NCI-H146 treated with DMSO at 0.1 percent for 48 hours (cell line): ENCODE measurements at regions not wholly inside any gene's neighbourhood (a gene's known extent, or its start where the extent isn't known, plus 50 kb on each side); places are given as distances from the start of the nearest gene placed in this dataset.

Experiments used
- DNase-seq: peaks from one replicate; lab custom pipeline; 2025; ENCODE audit not compliant: unreplicated experiment; lab: John Stamatoyannopoulos, UW

DNA sequence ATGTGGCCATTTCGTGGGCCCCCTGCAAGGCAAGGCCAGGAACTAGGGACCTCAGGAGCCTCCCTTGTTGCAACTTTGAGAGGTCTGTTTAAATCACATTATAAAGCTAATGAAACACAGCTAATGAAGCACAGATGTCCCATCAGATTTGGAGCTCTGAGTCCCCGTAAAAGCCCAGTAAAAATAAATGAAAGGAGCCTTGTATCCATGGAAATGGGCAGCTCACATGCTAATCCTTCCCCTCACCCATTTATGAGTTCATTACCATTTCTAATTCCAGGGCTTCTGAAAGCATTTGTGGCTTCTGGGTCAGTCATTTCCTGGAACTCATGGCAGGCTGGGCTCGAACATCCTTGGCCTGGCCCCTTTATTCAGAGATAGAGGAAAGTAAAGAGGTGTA is 274.8 kb downstream of the SS18 start:
- no peak for DNase-seq

DNA sequence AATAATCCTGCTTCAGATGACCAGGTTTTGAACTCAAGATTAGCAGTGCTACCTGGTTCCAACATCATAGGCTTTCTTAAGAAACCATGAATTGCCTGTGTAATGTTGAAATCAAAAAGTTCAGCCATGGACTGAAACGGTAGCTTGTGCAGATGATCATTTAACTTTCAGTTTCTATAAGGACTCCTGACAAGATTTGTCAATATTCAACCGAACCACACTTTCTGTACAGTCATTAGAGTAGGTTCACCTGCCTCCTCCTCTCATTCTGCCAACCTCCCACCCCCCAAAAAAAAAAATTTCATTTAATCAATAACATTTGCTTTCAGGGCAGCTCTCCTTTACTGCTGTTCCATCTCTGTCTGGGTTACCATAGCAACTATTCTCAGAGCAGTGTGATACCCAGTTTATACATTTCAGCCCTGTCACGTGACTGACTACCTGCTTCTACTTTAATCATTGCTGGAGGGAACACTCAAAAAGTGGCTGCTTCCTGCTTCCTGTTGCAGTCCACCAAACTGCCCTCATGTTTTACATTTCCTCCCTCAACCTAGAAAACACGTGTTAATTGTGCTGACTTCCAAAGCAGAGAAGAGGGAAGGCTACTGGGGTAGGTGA is 275.5 kb downstream of the SS18 start:
- no peak for DNase-seq

DNA sequence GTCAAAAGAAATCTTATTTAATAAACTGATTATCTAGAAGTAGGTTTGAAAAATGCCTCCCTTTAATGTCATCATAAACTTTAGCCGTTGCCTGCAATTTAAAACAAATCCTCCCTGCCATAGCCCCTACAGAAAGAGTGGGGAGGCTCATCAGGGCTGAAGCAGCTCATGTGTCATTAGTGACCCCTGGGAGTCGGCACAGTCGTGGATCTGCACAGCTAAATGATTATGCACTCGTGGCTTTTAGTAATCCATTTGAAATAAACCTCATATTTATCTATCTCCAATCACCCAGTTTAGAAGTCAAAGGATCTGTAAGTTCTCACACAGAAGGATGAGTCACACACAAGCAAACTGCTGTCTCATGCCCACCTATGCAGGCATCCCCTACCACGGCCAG is 277.3 kb downstream of the SS18 start:
- DNase-seq, result no peak

DNA sequence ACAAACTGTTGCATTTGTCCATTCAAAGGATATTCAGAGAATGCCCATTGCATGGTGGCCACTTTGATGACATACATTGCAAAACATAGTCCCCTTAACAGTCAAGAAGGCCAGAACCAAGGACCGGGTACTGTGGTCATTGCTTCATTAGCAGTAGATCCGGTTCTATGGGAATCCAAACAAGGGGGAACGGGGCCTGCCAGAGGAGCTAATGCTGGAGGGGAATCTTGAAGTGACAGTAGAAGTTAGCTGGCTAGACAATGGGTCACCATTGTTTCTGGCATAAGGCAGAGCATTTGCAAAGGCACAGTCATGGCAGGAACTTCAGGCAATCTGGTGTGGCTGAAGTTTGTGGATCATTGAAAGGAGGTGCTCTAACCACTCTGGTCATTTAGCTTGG is 279.7 kb downstream of the SS18 start:
- no peak for DNase-seq

DNA sequence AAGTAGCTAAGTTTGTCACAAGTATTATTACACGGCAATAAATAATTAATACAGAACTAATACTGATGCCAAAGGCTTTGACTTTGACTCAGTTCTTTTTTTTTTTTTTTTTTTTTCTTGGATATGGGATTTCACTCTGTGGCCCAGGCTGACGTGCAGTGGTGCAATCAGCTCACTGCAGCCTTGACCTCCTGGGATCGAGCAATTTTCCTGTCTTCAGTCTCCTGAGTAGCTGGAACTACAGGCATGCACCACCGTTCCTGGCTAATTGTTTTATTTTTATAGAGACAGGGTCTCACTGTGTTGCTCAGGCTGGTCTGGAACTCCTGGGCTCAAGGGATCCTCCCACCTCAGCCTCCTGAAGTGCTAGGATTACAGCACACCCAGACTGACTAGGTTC is 284.5 kb downstream of the SS18 start:
- DNase-seq, result no peak

DNA sequence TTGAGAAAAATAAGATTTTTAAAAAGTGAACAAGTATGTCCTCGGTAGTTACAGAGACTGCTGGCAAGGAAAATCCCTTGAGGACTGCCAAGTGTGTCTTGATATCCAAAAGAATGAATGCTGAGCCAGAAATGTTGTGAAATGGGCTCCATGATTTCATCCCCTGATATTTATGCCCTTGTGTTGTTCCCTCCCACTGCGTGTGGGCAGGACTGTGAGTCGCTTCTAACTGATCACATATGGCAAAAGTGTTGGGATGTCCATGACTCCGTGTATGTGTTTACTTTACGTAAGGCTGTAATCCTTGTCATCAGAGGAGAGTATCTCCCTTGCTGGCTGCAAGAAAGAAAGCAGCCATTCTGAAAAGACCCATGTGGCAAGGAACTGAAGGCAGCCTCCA is 285.1 kb downstream of the SS18 start:
- no peak for DNase-seq

DNA sequence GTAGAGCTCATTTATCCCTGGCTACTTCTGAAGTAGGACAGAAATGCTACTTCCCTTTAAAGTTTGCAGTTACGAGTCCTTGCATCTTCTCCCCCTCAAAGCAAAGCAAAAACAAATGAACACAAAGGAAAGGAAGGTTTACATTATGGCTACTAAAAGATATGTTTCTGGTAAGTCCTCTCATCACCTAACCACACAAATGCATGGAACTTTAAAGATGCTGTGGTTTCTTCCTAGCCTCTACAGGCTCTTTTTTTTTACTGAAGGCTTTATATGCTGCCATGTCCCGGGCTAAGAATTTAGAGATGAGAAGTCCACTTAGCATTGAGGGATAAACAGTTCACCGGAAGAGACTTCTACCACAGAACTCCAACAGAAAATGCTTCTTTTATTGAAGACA is 291.2 kb downstream of the SS18 start:
- no peak for DNase-seq

DNA sequence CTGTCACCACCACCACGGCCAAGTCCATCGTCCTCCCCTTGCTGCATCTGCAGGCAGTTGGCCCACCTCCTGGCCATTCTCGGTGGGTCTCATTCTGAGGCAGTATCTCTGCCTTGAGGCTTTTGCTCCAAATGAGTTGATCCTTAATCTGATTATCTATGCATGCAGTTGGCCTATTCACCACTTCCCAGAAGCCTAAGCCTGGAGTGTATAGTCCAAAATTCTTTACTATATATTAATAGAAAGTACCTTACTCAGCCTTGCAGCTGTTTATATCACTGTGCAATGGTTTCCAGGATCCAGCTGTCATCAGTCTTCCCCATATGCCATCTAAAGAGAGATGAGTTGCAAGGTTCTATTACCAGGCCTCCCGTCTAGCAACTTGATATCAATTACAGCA is 292.4 kb downstream of the SS18 start:
- DNase-seq, result no peak

DNA sequence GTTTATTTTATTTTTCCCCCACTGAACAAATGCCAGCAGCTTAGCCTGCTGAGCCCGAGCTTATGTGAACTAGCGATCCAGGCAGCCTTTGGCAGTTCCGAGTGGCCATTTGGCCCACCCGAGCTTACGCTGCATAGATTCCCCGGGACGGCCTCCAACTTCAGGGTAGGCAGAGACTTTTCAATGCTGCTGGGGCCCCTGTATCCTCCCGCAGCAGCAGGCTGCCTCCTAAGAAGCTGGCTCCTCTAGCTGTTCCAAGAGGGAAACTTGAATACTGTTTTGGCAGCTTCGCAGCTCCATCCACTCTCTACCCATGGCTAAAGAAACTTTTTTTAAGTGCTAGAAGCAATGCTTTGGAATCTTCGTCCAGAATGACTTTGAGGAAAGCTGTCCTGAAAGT is 295.2 kb downstream of the SS18 start:
- DNase-seq, result no peak

DNA sequence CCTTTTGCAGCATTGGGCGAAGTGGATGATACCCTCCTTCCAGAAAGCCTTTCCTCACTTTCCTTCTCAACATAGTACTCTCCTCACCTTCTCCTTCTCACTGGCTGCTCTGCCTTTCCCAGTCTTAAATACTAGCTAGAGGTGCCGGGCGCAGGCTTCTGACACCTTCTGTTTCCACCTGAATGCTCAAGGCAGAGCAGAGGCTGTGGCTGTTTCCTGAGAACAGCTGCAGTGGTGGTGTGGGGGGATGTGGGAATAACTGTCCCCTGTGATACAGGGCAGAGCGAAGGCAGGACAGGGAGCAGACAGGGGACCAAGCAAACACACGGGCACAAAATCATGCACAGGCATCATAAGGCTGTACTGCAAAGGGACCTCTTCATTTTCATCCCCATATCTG is 303.1 kb downstream of the SS18 start:
- DNase-seq, result no peak

DNA sequence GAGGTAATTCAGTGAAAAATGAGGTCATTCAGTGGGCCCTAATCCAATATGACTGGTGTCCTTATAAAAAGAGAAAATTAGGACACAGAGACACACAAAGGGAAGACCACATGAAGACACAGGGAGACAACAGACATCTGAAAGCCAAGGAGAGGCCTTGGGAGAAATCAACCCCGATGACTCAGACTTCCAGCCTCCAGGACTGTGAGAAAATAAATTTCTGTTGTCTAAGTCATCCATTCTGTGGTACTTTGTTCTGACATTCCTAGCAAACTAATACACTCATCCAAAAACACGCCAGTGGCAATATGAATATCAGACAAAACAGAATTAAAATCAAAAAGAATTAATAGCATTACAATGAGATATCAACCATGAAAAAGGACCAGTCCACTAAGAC is 303.7 kb downstream of the SS18 start:
- DNase-seq, result no peak

DNA sequence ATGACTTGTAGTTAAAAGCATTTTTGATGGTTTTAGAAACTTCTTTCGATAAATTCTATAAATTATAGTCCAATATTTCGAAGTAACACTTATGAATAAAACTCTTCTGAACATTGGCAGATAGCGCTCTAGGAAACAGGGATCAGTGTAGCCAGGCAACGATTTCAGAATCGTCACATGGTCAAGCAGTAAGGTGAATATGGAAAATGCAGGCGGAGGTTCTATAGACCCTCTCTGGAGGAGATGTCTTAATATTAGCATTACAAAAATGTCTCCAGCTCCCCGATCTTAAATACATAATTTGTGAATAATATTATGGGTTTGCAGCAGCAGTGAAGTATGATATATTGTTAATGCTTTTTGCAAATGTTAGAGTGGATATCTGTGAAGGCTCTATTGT is 310.3 kb downstream of the SS18 start:
- DNase-seq, result no peak

DNA sequence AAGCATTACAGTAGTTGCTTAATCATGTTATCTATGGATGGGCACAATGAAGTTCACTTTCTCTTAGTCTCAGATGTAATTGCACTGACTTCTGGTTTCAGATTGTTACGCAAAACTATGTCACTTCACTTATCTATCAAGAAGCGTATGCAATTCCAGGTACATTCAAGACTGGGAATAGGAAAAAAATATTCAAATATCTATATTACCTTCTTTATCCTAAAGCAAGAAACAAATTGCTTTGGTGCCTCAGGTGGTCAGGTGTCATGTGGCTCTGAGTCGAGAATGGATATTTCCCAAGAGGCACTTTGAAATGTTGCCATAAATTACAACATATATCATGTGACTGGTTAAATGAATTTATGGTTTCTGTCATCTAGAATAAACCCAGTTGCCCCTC is 318.6 kb downstream of the SS18 start:
- DNase-seq, result no peak

DNA sequence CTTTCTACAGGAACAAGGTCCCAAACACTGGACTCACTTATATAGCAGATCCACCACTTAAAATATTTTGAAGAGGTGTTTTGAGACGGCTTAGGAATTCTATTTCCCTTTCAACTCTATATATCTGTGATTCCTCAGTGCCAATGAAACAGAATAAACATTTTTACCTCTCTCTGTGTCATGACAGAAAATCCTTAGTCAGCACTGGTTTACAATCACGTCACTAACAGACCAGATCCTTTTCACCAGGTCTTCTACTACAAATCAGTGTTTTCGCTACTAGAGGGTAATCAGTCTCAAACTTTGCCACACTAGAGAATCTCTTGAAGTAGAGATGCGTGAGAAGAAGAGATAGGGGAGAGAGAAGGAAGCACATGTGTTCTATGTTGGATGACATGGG is 325.6 kb downstream of the SS18 start:
- no peak for DNase-seq

DNA sequence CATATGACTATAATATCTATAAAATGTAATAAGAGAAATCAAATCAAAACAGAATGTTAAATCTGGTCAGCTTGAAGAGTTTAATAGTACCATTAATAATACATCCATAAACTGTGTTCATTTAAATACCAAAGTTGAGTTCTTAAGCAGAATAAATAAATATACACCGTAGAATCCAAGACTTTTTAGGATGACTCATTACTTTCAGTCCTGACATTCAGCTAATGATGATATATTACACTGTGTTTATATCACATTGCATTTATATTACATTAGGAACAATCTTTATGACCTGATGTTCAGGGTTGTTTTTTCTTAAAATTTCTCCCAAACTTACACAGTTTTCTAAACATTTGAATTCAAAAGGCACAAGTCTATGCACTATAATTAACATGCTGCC is 331.3 kb downstream of the SS18 start:
- DNase-seq, result no peak

DNA sequence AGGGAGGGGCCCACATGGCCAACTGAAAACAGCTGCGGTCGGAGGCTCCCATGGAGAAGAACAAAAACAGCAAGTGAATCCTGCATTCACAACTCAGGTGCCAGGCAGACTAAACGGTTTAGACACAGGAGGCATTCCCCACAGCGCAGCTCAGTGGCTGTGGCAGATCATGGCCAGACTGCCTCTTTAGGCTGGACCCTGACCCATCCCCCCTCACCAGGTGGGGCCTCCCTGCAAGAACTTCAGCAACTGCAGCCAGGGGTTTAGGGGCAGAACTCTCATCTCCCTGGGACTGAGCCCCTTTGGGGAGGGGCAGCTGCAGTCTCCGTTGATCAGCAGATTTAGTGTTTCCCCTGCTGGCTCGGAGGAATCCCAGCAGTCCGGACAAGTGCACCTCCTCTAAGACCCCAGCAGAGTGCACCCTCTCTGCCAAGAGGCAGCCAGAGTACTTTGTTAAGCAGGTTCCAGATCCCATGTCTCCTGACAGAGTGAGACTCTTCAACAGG is 346.7 kb downstream of the SS18 start:
- DNase-seq, result no peak

DNA sequence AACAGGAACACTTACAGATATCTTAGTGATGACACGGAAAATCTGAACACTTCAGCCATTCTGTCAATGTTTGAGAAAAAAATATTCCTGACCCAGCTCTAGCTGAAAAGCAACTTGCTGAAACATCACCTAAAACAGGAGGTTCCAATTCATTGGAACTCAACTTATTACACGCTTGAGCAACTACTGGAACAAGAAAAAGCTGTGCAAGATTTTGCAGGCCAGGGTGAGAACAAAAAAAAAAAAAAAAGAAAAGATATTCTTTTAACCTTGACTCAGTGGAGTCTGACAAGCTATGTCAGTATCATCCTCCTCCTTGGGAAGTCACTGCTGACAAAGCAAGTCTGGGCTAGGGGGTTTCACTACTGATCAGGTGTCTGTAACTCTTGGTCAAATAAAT is 351.0 kb downstream of the SS18 start:
- DNase-seq, result no peak

DNA sequence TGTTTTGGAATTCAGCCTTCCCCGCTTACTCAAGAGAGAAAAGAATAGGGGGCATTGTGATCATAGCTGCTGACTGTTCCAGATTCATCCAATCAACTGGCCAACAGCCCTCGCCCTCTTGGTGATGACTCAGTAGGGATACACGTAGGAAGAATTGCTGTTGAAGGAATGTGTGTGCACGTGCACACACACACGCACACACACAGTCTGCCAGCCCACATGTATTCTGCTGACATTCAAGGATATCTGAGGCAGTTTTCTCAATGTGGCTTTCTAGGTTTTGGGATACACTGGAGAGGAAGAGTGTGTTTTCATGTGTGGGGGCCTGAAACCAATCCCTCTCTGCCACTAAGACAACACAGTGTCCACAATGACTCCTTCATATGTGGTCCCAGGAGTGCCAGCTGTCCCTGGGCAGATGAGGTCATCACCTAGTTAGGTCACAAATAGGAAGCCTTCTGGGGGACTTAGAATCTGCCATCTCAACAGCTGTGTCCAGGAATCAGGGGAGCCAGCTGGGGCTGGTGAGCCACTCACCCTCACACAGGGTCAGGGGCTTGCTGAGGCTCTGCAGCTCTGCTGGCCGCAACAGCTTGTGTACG is 352.6 kb downstream of the SS18 start:
- no peak for DNase-seq

DNA sequence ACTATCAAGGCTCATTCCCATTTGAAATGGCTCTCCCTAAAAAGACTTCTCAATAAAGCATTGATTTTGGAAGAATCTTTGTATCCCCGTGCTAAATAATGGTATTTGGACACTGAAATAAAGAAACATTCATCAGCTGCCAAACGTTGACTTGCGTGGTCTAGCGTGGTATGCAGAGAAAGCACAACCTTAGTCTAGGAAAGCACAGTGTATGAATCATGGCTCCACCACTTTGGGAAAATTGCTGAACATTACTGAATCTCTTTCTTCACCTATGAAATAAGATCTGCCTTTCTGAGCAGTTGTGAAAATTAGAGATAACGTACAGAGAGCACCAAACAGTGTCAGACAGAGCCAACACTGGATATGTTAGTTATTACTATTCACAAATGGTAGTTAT is 353.9 kb downstream of the SS18 start:
- no peak for DNase-seq

DNA sequence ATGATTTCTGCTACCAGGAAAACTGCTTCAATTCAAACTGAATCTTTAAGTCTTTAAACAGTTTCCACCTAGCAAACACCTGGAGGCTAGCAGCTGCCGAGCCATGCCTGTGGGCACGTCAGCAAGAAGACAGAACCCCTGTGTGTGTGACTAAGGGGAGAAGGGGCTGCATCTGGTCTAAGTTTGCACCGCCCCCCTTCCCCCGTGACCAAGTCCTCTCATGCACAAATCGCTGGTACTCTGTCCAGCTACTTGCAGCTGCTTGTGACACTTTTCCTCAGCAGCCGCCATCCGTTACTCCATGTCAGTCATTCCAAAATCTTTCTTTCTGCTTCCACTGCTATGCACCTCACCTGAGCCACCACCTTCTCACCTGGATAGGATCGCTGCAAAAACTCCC is 355.0 kb downstream of the SS18 start:
- no peak for DNase-seq

DNA sequence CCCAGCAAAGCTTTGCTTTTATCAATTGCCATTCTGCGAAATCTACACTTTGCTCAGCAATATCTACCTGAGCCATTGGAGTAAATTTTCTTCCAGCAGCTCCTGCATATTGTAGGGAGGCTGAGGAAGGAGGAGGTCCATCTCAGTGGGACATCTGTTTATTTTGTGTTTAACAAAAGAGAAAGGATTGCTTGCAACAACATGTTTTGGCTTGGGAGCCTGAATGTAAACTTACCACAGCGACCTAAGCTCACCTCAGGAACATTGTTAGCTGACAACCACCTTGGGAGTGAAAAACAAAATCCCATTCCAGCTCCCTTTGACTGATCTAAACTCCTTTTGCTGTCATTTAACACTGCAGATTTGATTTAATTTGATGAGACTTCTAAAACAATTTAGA is 356.1 kb downstream of the SS18 start:
- no peak for DNase-seq

DNA sequence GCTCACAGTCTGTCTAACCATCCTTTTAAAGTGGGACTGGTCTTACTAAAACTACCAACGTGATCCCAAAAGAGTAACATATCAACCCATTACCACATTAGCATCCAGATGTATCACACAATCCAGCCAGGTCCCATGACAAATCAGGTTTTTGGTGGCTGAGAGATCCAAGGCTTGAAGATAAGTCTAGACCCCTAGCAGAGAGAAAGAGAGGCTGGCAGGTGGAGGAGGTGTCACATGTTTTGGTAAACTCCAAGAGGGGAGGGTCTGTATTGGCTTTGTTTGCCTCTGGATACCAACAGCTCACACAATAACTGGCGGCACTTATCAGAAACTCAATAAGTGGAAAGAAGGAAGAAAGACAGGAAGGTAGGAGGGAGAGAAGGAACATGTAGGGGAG is 357.6 kb downstream of the SS18 start:
- no peak for DNase-seq

DNA sequence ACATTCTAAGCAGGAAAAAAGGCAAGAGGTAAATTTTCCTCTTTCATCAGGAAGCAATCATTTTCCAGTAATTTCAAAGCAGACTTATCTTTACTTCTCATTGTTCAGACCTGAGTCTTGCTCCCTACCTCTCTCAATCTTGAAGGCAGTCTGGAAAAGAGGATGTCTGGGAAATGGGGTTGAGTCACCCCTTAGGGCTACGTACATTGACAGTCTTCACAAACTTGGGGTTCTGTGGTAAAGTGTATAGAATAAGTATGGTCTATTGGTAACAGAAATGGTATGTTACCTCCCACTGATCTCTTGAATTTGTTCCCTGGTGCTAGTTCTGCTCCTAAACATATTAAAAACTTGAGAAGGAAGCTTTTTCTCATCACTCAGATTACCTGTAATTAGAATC is 361.3 kb downstream of the SS18 start:
- DNase-seq, result no peak
